ENCODE measurements at regions not wholly inside any gene's neighbourhood (a gene's known extent, or its start where the extent isn't known, plus 50 kb on each side); places are given as distances from the start of the nearest gene placed in this dataset.
A peak's percentile ranks its signal among the peaks of the same experiment; 100 is the strongest.
"Not testable (repeated sequence)": the region's sequence is repeated elsewhere in the genome, so short reads cannot be mapped to it uniquely, and the experiment has no call there.

DNA sequence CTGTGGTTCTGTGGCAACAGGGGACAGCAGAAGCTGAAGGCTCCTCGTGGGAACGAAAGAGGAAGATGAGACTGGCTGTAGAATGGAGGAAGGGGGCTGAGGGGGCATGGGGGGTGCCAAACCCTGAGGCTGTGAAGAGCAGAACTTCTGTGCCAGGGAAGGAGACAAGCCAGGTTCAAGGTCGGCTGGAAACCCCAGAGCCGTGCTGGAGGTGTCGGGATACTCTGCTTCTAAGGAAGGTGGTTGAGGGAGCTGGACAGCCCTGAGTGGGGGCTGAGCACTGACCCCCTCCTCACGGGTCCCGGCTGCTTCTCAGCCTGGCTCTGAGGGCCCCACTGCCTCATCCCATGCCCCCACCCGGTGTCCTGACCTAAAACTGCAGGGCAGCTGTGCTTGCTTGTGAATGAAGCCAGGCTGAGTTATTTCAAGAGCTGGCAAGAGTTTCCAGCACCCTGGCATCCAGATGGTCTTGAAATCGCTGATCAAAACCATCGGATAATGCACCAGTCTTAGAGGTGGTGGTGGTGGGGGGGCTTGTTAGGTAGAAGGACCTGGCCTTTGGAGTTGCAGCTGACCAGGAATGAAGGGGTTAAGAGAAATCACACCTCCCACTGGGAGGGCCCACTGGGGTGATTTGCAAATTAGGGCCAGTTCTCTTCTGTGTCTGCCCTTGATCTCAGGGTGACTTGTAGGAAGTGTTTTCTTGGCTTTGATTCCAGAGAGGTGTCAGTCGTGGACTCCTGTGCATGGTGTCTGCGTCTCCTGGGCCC is 218.9 kb upstream of the C1orf174 start:
- DNase-seq (ENCODE audit: low read depth) = no peak

DNA sequence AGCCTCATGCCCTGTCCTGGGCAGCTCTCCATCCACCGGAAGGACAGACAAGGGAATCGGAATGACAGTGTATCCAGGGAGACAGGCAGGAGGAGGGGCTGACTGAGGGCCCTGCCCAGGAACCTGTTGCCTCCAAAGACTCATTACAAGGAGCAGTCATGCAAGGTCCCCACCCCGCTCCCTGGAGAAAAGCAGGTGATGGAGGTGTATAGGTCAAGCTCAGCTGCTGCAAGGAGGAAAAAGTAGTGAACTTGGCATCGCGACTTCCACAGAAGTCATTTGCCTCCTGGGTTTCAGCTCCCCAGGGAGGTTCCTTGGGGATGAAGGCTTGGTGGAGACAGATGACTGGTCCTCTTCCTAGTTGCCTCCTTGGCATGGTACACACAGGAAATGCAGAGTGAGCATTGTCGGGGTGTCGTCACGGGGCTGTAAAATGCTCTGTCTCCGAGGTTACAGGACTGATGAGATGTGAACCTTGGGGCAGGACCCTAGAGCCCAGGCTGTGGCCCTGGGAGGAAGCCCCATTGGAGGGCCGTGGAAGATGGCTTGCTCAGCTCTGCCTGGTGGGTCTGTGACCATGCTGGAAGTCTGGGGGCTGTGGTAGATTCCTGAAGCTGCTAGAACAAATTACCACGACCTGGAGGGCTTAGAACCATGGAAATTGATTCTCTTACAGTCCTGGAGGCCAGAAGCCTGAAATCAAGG is 219.6 kb upstream of the C1orf174 start:
- DNase-seq (ENCODE audit: low read depth) = no peak

DNA sequence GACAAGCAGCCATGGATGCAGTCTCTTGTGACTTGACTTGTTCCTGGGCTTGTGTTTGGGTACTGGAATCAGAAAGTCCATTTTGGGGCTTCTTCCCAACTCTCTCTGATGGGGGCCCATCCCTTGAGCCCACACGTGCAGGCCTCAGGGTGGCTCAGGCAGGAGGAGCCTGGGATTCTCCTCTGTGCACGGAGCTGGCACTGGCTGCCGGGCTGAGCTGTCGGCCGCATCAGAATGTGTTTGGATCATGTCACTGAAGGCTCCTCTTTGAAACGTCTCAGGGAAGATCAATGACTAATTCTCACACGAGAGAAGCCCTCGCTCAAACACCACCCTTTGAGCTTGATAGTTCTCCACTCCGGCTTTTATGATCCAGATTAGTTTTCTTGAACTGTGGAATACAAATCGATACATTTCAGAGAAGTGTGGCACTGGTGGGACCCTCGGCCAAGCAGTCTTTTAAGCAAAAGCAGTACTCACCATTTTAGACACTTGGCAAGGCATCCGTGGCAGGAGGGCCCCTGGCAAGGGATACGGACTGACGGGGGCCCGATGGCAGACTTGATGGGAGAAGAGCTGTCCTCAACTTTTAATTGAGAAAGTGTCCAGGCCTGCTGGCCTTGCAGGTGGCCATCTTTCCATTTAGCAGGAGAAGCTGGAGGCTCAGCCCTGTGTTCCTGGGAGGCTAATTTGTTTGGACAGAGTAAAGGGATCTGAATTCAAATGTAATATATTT is 220.7 kb upstream of the C1orf174 start:
- DNase-seq (ENCODE audit: low read depth) = no peak

DNA sequence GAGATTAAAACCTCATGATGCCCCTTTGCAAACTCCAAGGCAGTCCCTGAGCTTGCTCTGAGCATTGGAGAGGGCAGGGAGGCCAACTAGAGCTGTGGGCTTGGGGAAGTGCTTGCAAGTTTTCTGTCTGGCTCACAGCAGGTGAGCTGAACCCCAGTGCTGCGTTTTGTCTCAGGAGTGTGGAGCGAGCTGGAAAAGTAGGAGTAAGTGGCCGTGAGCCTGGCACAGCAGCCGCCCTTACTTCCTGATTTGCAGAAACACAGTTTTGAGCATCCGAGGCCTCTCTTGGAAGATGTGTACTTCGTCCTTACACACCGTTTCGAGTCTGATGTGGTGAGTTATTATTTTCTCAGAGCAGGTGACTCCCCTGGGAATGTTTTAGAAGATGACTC is 221.2 kb upstream of the C1orf174 start:
- DNase-seq (ENCODE audit: low read depth) = no peak

DNA sequence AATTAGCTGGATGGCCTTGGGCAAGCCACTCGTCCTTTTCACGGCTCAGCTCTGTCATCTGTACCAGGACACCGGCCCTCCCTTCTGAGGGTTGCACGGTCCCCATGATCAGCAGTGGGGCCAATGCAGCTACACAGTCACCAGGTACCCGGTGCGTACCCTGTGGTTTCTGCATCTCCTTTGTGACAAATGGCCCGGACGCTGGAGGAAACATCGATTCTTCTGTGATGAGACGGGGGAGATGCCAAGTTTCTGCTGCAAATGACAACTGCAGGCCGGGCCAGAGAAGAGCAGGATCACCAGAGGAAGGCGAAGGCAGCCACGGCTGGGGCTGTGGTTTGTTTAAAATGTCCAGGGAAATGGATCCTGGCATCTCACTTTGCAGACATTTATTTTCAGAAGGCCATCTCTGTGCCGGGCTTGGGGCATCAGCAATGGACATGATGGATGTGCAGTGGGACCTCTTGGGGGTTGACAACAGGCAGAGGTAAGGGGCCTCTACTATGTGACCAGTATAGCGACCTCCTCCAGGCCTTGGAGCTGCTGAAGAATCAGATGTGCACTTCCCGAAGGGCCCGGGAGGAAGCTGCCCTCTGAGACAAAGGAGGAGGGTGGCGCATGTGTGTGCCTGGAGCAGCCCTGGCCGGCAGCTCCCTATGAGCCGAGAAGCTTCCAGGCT is 221.9 kb upstream of the C1orf174 start:
- DNase-seq (ENCODE audit: low read depth) = no peak

DNA sequence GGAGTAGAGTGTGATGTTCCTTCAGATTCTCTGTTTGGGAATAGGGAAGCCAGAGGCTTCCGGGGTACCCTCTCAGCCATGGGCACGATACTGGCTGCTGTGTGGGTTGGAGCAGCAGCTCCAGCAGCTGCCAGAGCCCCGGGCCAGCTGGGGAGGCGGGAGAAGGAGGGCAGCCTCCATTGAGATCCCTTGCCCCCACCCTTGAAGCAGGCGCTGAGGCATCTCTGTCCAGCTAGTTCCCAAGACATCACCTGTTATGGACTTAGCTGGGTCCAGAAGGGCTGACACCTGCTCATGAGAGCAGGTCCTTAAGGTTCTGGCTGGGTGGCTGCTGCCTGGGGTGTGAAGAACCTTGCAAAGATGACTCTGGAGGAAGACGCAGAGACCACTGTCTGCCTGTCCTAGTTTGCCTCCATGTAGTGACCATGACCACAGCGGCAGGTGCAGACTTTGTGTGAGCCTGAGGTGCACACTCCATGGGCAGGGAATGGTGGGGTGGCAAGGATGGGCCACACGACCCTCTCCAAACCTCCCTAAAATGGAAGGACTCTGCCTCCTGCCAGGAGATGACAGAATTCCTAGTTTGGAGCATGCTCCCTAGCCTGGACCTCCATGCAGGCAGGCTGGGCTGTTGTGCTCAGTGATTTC is 222.6 kb upstream of the C1orf174 start:
- DNase-seq (ENCODE audit: low read depth) = no peak

DNA sequence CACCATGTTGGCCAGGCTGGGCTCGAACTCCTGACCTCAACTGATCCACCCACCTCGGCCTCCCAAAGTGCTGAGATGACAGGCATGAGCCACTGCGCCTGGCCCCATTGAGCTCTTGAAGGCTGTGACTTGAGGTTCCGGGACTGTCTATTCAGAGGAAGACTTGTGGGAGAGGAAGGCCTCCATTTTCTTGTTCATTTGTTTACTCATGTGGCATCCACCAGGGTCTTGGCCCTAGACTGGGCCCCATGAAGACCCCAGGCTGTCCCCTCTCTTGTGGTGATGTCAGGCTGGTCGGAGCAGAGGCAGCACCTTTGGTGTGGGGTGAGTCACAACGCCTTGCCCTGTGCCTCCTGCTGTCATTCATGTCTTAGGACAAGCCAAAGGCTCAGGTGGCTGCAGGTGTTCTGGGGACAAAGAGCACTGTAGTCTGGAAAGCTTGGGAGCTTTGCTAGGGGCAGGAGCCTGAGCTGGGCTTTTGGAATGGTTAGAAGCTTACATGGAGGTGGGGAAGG is 224.6 kb upstream of the C1orf174 start:
- no peak for DNase-seq (ENCODE audit: low read depth)

DNA sequence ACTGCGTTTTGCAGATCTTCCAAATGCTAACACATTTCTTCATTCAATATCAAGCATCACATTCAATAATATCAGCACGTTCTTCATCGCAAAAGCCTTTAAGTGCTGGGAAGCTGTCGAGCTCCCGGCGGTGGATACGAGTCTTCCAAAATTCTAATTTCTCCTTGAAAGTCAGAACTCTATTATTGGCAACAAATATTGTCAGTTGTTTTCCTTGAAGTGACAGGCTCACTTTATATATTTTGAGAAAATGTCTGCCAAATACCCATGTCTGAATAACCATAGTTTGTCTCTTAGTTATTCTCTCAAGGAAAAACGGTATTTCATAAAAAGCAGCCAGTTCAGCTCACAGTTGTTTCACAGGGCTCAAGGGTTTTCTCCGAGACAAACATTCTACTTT is 226.2 kb upstream of the C1orf174 start:
- DNase-seq (ENCODE audit: low read depth) = no peak

DNA sequence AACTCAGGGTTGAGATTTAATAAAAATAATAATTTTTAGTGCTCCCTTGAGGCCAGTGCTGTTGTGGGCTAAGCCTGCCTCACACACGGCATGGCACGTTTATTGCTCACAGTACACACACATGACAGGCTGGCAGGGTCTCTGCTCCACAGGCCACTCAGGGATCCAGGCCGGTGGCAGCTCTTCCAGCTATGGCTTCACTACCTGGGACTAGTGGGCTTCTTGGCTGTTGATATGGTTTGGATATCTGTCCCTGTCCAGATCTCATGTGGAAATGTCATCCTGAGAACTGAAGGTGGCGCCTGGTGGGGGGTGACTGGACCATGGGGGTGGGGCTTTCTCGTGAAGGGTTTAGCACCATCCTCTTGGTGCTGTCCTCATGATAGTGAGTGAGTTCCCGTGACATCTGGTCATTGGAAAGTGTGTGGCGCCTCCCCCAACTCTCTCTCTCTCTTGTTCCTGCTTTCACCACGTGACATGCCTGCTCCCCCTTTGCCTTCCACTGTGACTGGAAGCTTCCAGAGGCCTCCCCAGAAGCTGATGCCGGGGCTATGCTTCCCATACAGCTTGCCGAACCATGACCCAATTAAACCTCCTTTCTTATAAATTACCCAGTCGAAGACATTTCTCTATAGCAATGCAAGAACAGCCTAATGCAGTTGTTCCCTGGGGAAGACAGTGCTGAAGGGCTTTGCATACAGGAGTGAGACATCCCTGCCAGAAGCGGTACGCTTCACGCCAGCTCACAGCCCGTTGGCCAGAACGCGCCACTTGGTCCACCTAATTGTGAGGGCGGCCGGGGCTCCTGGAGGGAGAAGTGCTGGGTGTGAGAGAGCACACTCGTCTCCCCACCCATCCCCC is 226.9 kb upstream of the C1orf174 start:
- DNase-seq (ENCODE audit: low read depth) = no peak

DNA sequence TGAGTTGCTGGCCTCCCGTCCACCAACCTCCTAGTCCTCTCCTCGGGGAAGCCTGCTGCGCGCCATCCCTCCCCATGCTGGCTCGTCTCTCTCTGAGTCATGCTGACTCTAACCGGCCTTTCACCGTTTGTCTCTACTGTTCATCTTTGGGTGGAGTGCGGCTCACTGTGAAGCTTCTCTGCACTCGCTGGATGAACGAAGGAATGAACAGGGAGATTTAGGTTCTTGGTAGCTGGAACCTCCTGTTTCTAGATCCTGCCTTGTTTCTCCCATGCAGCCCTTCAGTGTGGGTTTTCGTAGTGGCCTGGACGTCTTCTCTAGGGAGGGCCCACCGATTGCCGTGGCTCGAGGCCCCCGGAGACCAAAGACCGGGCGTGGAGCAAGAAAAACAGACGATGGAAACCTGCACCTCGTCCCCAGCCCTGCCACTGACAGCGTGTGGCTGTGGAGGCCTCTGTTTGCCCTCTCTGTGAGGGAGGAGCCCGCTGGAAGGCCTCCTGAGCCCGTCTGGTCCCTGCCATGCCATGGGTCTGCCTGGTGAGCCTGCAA is 227.6 kb upstream of the C1orf174 start:
- peak; percentile 28 for DNase-seq (ENCODE audit: low read depth)

DNA sequence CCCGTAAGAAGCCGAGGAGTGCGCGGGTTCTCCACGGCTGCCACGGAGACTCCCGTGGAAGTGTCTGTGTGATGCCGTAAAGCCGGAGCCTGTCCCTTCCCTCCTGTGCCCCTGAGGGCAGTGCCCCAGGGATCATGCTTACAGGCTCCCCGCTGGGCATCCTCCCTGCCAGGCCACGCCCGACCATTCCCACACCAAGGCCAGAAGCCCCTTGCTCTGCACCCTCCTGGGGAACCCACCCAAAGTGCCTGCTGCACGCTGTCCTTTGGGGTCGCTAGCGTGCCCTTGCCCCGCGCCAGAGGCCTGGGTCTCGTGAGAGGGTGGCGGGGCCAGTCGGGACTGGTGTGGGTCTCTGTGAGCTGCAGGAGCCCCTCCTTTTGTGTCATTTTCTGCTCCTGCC is 228.5 kb upstream of the C1orf174 start:
- no peak for DNase-seq (ENCODE audit: low read depth)

DNA sequence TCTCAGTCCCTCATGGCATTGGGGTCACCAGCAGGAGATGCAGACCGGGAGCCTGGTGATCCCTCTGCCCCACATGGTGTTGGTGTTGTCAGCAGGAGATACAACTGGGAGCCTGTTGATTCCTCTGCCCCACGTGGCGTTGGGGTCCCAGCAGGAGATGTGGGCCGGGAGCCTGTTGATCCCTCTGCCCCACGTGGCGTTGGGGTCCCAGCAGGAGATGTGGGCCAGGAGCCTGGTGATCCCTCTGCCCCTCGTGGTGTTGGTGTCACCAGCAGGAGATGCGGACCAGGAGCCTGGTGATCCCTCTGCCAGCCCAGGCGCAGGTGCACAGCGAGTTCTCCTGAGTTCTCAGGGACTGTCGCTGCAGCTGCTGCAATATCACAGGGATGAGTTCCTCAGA is 229.6 kb upstream of the C1orf174 start:
- no peak for DNase-seq (ENCODE audit: low read depth)

DNA sequence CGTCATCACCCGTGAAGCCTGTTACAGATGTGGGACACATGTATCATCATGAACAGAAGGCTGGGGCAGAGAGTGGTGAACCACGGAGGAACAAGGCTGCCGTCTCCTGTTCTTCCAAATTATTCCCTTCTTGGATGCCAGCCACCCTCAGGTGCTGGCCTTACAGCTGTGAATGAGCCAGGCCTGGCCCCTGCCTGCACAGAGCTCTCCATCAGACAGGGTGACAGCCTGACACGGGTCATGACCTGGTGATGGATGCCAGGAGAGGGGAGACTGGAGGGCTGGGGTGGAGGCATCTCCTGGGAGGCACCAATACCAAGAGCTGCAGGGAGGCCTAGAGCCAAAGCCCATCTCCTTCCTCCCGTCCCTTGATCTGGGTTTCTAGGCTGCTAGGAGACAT is 230.0 kb upstream of the C1orf174 start:
- no peak for DNase-seq (ENCODE audit: low read depth)

DNA sequence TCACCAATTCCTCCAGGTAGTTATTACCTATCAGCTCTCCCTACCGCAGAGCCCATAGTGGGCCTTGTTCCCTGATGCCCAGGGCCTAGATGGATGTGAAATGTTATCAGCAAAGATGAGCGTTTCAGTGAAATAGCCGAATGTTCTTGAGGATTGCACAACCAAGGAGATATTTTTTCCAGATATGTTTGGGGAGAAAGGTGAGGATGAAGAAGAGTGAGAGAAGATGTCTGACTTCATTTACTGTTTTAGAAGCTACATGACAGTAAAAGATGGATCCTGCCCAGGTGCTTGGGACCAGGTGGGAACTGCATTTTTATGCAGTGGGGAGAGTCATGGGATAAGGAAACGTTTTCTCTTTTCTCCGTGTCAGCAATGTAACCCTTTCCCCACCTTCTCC is 231.7 kb upstream of the C1orf174 start:
- DNase-seq (ENCODE audit: low read depth) = no peak

DNA sequence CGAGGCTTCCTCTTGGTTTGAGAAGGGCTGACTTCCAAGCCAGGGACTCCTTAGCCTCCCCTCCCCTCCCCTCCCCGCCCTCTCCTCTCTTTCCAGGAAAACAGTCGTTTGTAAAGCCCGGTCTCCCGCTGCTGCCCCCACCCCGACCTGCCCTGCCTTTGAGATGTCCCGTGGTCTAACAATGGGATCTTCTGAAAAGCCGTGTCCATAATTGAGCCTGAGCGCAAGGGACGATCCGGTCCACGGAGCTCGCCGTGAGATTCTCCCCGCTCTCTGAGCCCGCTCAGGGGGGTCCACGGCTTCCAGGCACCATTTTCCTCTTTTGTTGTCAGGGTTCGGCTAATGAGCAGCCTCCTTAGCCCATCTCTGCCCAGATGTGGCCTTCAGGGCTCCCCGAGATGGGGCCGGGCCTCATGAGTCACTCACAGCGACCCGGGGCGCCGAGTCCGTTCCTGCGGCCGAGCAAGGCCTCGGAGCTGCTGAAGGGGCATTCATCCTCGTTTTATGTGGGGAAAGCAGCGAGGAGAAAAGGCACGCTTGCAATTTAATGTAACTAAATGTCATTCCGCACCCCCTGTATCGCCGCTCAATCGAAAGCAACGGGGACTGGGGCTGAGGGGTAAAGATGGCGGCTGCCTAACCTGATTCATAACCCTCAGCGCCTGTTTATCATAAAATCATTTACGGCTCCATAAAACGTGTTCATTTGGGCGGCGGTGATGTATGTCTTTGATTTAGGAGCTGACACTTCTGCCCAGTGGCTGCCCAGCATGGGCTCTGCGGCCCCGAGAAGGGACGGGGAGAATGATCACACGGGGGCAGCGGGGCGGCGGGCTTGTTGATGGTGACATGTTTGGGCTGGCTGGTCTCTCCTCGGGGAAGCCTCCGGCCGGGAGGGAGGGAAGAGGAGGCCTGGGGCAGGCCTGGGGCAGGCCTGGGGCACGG is 232.6 kb upstream of the C1orf174 start:
- no peak for DNase-seq (ENCODE audit: low read depth)

DNA sequence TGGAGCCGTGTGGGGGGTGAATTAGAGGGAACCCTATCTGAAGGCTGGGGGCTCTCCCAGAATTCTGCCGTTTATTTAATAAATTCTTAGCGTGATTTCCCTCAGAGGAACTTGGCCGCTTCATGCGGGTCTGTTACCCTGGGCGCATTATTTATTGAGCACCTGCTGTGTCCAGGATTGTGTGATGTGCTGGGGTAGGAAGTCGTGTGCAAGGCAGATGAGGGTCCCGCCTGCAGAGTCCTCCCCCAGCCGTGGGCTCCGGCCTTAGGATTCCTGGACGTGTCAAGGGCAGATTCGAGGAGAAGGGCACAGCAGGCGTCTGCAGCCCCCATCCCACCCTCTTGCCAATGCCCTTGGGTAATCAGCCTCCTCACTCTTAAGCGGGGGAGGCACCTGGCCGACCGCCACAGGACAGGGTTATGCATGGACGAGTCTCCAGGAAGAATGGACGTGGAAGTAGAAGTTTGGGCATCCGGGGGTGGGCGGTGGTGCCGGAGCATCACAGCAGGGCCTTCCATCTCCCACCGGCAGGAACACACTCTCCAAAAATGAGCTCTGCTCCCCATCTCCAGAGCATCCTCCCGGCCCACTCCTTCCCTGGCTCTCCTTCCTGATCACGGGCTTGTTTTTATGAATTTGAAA is 233.3 kb upstream of the C1orf174 start:
- no peak for DNase-seq (ENCODE audit: low read depth)

DNA sequence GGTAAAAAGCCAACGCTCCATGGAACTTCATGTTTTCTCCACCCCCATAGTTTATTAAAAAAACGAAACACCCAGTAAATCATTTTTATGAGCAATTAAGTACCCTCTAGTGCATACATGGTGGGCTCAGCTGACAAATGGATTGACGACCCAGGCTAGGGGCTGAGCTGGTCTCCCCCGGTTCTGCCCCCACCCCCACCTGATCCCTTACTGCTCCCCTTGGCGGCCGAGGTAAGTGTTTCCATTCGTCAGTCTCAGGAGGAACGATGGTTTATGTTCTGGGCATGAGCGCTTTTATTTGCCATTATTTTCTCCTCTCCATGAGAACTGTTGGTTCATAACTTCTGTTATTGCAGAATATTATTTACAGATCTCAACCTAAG is 233.9 kb upstream of the C1orf174 start:
- DNase-seq (ENCODE audit: low read depth) = no peak

DNA sequence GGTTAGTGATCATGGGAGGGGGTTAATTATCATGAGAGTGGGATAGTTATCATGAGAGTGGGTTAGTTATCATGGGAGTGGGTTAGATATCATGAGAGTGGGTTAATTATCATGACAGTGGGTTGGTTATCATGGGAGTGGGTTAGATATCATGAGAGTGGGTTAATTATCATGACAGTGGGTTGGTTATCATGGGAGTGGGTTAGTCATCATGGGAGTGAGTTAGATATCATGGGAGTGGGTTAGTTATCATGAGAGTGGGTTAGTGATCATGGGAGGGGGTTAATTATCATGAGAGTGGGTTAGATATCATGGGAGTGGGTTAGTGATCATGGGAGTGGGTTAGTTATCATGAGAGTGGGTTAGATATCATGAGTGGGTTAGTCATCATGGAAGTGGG is 235.8 kb upstream of the C1orf174 start:
- DNase-seq (ENCODE audit: low read depth) = not testable (repeated sequence)

All from HT1080 (cell line).